Activated CD4-positive, alpha-beta memory T cell treated with anti-CD3 and anti-CD28 coated beads for 36 hours (primary cell): ENCODE measurements at regions not wholly inside any gene's neighbourhood (a gene's known extent, or its start where the extent isn't known, plus 50 kb on each side); places are given as distances from the start of the nearest gene placed in this dataset.
"Not testable (repeated sequence)": the region's sequence is repeated elsewhere in the genome, so short reads cannot be mapped to it uniquely, and the experiment has no call there.

Experiments used
- CTCF ChIA-PET: fragments of 350-600 bp; sonication (Branson Sonifier 250); formaldehyde crosslinking; loops from one replicate; lab custom pipeline; 2021; ENCODE audit warnings: antibody characterized with exemption, inconsistent platforms; lab: Charles Lee
- POLR2A ChIA-PET: fragments of 350-600 bp; sonication (Branson Sonifier 250); formaldehyde crosslinking; loops from one replicate; lab custom pipeline; 2021; ENCODE audit warnings: antibody characterized with exemption; lab: Charles Lee
- DNase-seq: peaks from one replicate; pipeline ENCODE4 v3.0.0-alpha.2; 2020
- H3K27ac Mint-ChIP-seq: one replicate; pipeline ENCODE4 v1.8.0; 2021; ENCODE audit warnings: mixed read lengths
- H3K27me3 Mint-ChIP-seq: one replicate; pipeline ENCODE4 v1.8.0; 2021; ENCODE audit warnings: mixed read lengths
- H3K36me3 Mint-ChIP-seq: one replicate; pipeline ENCODE4 v1.8.0; 2021; ENCODE audit warnings: mixed read lengths
- H3K4me1 Mint-ChIP-seq: one replicate; pipeline ENCODE4 v1.8.0; 2021; ENCODE audit warnings: low read depth, mixed read lengths
- H3K4me3 Mint-ChIP-seq: one replicate; pipeline ENCODE4 v1.8.0; 2021; ENCODE audit warnings: mild to moderate bottlenecking, mixed read lengths
- H3K9me3 Mint-ChIP-seq: one replicate; pipeline ENCODE4 v1.8.0; 2021; ENCODE audit warnings: mixed read lengths
- intact Hi-C: fragments of 100-400 bp; cut with micrococcal nuclease; formaldehyde crosslinking; loops from one replicate; pipeline ENCODE4 v1.15.1; 2023

DNA sequence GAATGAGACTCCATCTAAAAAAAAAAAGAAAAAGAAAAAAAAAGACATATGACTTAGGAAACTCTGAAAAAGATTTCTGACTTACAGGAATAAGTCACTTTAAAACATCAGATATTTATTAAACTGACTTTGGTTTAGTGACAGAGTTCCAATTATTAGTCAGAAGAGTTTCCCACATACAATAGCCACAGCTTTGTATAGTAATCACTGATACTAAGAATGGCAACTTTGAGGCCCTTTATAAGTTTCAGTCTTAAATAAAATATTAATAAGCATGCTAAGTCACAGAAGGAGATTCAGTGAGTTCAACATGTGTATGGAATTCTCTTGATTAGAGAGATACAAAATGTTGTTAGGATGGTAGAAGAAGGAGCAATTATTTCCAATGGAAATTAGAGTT, 652.3 kb upstream of the AMOT start:
- CTCF ChIA-PET = no interaction called here
- intact Hi-C loops = no loop called here

DNA sequence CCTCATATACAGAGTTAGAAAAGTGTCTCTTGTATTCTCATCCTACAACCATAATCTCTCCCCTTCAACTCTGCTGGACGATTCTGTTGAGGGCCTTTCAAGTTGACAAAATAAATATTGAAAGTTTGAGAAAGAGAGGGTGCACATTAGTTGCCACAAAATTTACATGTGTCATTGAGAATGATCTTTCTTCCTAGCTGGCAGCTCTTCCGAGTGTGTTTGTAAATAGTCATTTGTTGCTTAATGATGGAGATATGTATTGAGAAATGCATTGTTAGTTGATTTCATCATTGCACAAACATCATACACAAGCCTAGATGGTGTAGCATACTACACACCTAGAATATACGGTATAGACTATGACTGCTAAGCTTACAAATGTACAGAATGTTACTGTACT, 632.8 kb upstream of the AMOT start:
- H3K27me3 Mint-ChIP-seq = no peaks in the 10 kb centered on the region
- no peaks in the 10 kb centered on the region for H3K36me3 Mint-ChIP-seq
- ChIA-PET CTCF (no interaction called here), POLR2A (no interaction called here)
- H3K4me1 Mint-ChIP-seq = no peaks in the 10 kb centered on the region
- H3K9me3 Mint-ChIP-seq = peaks cover 3% of the 10 kb centered on the region
- no peak overlapping the region for H3K4me3 Mint-ChIP-seq
- no peak overlapping the region for H3K27ac Mint-ChIP-seq
- no peak for DNase-seq
- intact Hi-C loops = no loop called here

More for the DNA sequence above, 652.3 kb upstream of the AMOT start:
- H3K27ac Mint-ChIP-seq = no peak overlapping the region
- no peak for DNase-seq
- H3K9me3 Mint-ChIP-seq = peaks cover 11% of the 10 kb centered on the region
- POLR2A ChIA-PET = no interaction called here
- no peaks in the 10 kb centered on the region for H3K27me3 Mint-ChIP-seq
- H3K4me1 Mint-ChIP-seq = no peaks in the 10 kb centered on the region
- H3K4me3 Mint-ChIP-seq = no peak overlapping the region
- no peaks in the 10 kb centered on the region for H3K36me3 Mint-ChIP-seq

DNA sequence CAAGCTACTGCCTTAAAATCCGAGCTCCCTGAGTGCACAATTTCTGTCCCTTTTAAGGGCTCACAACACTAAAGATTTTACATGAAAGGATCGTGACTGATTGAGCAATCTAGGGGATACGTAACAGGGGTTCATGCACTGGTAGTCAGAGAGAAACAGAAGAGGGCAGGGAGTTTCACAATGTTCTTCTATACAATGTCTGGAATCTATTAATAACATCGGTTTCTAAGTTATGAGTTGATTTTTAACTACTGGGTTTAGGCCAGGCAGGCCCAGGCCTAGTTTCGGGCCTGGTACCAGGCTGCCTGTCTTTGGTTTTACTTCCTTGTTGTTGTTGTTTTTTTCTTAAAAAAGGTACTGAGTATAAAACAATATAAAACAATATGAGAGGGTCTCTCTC, 632.4 kb upstream of the AMOT start:
- POLR2A ChIA-PET, H3K9me3 Mint-ChIP-seq, CTCF ChIA-PET, H3K4me3 Mint-ChIP-seq, H3K4me1 Mint-ChIP-seq, H3K27me3 Mint-ChIP-seq, H3K27ac Mint-ChIP-seq, H3K36me3 Mint-ChIP-seq, intact Hi-C loops, DNase-seq: not testable (repeated sequence)

DNA sequence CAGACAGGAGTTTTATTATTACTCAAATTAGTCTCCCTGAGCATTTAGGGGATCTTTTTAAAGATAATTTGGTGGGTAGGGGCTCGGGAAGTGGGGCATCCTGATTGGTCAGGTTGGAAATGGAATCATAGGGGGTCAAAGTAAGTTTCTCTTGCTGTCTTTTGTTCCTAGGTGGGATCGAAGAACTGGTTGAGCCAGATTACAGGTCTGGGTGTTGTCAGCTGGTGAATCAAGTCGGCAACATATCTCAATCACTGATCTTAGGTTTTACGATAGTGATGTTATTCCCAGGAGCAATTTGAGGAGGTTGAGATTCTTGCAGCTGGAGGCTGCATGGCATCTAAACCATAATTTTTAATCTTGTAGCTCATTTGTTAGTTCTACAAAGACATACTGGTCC, 629.5 kb upstream of the AMOT start:
- no peaks in the 10 kb centered on the region for H3K27me3 Mint-ChIP-seq
- H3K27ac Mint-ChIP-seq = no peak overlapping the region
- H3K4me3 Mint-ChIP-seq = no peak overlapping the region
- CTCF ChIA-PET = no interaction called here
- no peak for DNase-seq
- no peaks in the 10 kb centered on the region for H3K4me1 Mint-ChIP-seq
- POLR2A ChIA-PET = no interaction called here
- intact Hi-C loops = no loop called here
- H3K9me3 Mint-ChIP-seq = peaks cover 3% of the 10 kb centered on the region
- H3K36me3 Mint-ChIP-seq = no peaks in the 10 kb centered on the region

DNA sequence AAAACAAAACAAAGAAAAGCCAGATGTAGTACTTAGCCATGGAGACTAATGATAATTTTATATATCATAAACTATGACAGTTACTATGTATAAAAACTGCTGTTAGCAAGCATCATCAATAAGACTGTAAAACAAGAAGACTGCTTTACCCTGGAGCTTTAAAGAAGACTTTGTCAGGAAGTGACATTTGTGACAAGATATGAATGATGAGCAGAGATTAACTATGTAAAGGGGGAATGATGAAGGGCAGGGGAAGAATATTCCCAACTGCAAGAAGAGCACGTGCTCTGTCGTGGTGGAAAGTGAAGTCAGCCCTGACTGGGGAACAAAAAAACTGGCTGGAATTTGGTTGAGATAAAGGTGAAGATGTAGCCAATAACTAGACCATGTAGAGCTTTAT, 617.1 kb upstream of the AMOT start:
- no peak overlapping the region for H3K4me3 Mint-ChIP-seq
- no peak for DNase-seq
- ChIA-PET POLR2A (no interaction called here), CTCF (no interaction called here)
- no peak overlapping the region for H3K27ac Mint-ChIP-seq
- H3K9me3 Mint-ChIP-seq = peaks cover 2% of the 10 kb centered on the region
- no peaks in the 10 kb centered on the region for H3K4me1 Mint-ChIP-seq
- H3K36me3 Mint-ChIP-seq = no peaks in the 10 kb centered on the region
- no peaks in the 10 kb centered on the region for H3K27me3 Mint-ChIP-seq
- intact Hi-C loops = no loop called here

DNA sequence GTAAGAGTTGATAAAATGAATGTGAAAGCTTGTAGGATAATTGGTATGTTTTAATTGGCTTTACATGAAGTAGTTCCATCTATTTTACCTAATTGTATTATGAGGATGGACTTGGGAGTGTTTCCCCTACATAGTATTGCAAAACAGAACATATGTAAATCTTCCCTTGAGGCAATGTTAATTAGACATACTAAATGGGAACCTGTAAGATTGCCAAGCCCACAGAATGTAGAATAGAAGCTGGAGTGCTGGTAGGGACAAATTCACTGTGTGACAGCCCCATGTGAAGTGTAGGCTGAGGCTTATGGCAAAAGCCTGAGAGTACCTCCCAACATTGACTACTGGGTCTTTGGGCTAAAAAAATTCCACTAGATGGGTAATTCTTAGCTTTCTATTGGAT, 615.0 kb upstream of the AMOT start:
- ChIA-PET CTCF (no interaction called here), POLR2A (no interaction called here)
- intact Hi-C loops = no loop called here
- Mint-ChIP-seq H3K4me1 (no peaks in the 10 kb centered on the region), H3K9me3 (peaks cover 2% of the 10 kb centered on the region), H3K27ac (no peak overlapping the region), H3K36me3 (no peaks in the 10 kb centered on the region), H3K27me3 (no peaks in the 10 kb centered on the region), H3K4me3 (no peak overlapping the region)
- DNase-seq = no peak

DNA sequence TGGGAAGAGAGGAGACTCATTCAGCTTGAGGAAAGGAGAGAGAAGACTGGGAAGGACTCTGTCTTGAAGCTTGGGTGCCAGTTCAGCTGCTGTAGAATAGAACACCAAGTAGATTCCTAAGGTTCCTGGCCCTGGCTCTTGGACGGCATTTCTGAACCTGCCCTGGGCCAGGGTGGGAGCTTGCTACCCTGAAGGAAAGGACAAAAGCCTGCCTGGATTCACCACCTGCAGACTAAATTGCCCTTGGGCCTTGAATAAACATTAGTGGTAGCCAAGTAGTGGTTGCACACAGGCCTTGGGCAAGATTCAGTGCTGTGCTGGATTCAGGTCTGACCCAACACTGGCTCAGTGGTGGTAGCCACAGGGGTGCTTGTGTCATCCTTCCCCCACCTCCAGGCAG, 588.4 kb upstream of the AMOT start:
- Mint-ChIP-seq H3K36me3 (no peaks in the 10 kb centered on the region), H3K27ac (no peak overlapping the region), H3K4me3 (no peak overlapping the region), H3K4me1 (no peaks in the 10 kb centered on the region), H3K27me3 (no peaks in the 10 kb centered on the region), H3K9me3 (peaks cover 9% of the 10 kb centered on the region)
- POLR2A ChIA-PET = no interaction called here
- CTCF ChIA-PET = no interaction called here
- intact Hi-C loops = no loop called here
- DNase-seq = no peak

DNA sequence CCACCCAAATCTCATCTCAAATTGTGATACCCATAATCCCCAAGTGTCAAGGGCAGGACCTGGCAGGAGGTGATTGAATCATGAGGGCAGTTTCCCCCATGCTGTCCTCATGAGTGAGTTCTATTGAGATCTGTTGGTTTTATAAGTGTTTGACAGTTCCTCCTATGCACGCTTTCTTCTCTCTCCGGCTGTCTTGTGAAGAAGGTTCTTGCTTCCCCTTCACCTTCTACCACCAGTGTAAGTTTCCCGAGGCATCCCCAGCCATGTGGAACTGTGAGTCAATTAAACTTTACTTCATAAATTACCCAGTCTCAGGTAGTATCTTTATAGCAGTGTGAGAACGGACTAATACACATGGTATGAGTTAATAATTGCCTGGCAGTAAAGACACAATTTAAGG, 581.7 kb upstream of the AMOT start:
- intact Hi-C loops = no loop called here

DNA sequence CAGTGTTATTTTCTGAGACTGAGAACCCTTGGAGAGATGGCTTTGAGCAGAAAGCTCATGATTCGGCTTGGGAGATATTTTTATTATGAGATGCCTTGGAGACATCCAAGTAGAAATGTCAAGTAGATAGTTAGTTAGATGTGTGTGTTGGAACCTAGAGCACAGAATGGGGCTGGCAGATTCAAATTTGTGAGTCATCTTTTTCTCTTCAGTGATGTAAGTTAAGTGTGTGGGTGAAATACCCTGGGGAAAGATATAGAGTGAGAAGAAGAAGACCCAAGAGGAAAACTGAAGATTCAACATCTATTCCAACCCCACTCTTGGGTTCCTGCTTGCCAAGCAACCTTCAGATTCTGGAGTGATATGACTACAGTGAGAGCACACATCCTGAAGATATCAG, 580.8 kb upstream of the AMOT start:
- peaks cover 3% of the 10 kb centered on the region for H3K9me3 Mint-ChIP-seq
- intact Hi-C loops = no loop called here
- POLR2A ChIA-PET = no interaction called here
- H3K4me1 Mint-ChIP-seq = no peaks in the 10 kb centered on the region
- H3K36me3 Mint-ChIP-seq = no peaks in the 10 kb centered on the region
- H3K4me3 Mint-ChIP-seq = no peak overlapping the region
- no peaks in the 10 kb centered on the region for H3K27me3 Mint-ChIP-seq
- CTCF ChIA-PET = no interaction called here
- H3K27ac Mint-ChIP-seq = no peak overlapping the region
- no peak for DNase-seq

More for the DNA sequence above, 581.7 kb upstream of the AMOT start:
- no peak for DNase-seq
- H3K4me3 Mint-ChIP-seq = no peak overlapping the region
- no peaks in the 10 kb centered on the region for H3K36me3 Mint-ChIP-seq
- ChIA-PET CTCF (no interaction called here), POLR2A (no interaction called here)
- H3K27ac Mint-ChIP-seq = no peak overlapping the region
- H3K9me3 Mint-ChIP-seq = peaks cover 3% of the 10 kb centered on the region
- H3K4me1 Mint-ChIP-seq = no peaks in the 10 kb centered on the region
- no peaks in the 10 kb centered on the region for H3K27me3 Mint-ChIP-seq

DNA sequence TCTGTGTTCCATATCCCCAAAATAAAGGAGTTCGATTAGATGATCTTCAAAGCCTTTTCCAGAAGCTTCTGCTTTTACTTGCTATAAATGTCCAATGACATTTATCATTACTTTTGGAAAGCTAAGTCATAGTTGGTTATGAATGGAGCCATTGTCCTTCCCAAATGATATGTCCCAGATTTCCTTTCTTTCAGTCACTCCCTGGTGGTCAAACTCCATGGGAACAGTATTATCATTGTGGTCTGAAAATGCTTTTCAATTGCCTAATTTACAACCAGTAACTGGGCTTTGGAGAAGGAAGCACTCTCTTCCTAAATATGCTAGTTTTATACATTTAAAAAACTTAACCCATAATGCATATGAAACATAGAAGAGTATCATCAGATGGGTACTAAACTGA, 571.5 kb upstream of the AMOT start:
- Mint-ChIP-seq H3K4me3 (no peak overlapping the region), H3K4me1 (no peaks in the 10 kb centered on the region), H3K27me3 (no peaks in the 10 kb centered on the region), H3K9me3 (no peaks in the 10 kb centered on the region), H3K27ac (no peak overlapping the region), H3K36me3 (no peaks in the 10 kb centered on the region)
- intact Hi-C loops = no loop called here
- POLR2A ChIA-PET = no interaction called here
- DNase-seq = no peak
- CTCF ChIA-PET = no interaction called here

DNA sequence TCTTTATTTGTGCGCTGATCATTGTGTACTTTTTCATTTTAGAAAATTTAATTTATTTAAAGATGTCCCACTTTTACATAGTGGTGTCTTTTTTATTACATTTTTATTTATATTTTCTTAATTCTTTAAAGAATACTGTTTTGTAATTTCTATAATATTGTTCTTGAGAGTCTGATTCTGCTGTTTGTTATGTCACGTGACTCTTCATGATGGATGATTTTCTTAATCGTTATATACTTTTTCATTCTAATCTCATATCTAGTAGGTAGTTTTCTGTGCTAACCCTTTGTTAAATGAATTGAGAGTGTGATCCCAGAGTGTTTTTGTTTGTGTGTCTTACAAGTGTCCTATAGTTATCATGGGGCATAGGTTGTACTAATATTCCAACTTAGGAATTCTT, 568.2 kb upstream of the AMOT start:
- ChIA-PET POLR2A (no interaction called here), CTCF (no interaction called here)
- Mint-ChIP-seq H3K27ac (no peak overlapping the region), H3K27me3 (no peaks in the 10 kb centered on the region), H3K36me3 (no peaks in the 10 kb centered on the region), H3K9me3 (no peaks in the 10 kb centered on the region), H3K4me3 (no peak overlapping the region), H3K4me1 (no peaks in the 10 kb centered on the region)
- DNase-seq = no peak
- intact Hi-C loops = no loop called here

DNA sequence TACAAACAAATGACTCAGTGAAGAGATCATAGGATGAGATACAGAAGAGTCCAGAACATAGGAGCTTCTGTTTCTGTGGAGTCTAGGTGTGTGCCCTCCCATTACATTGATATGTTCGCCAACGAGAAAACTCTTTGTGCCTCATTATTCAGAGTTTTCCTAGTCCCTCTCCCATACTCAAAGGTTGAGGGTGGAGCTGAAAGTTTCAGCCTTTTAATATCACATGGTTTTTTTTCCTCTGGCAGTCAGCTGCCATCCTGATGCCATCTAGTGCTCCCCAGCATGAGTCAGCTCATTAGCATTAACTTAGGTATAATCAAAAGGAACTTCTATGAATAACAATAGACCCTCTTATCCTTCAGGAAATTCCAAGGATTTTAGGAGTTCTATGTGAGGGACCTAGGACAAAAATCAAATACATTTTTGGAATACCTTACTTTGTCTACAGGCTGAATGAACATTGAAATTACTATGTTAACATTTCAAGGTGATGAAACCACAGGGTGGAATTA, 559.6 kb upstream of the AMOT start:
- Mint-ChIP-seq H3K9me3 (no peaks in the 10 kb centered on the region), H3K36me3 (no peaks in the 10 kb centered on the region), H3K4me1 (no peaks in the 10 kb centered on the region), H3K27me3 (no peaks in the 10 kb centered on the region), H3K27ac (no peak overlapping the region), H3K4me3 (no peak overlapping the region)
- ChIA-PET POLR2A (no interaction called here), CTCF (no interaction called here)
- no peak for DNase-seq
- intact Hi-C loops = no loop called here

DNA sequence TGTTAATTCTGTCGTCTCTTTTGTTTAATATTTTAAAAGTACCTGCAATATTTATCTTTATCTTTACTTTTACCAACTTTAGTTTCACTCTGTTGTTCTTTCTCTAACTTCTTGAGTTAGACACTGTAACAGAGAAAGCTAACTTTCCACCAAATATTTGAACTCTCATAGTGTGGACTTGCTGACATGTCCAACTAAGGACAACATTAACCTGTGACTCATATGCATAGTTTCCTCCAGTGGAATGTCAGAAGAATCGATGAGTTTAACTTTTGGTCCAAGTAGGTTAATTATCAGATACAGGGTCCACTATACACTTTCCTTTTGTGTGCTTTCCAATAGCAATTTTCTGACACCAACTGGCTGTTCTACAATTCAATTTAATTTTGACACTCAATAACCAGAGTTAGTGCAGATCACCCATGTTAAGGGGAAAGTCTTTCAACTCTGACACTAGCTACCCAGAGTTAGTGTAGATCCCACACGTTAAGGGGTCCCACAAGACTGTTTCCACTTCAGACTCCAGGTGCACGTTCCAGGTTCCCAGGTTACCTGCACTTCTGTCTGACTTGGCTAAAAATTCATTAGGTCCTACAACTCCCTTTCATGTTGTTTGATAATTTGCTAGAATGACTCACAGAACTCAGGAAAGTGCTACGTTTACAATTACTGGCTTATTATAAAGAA, 559.0 kb upstream of the AMOT start:
- CTCF ChIA-PET = no interaction called here

More for the DNA sequence above, 559.0 kb upstream of the AMOT start:
- Mint-ChIP-seq H3K4me1 (no peaks in the 10 kb centered on the region), H3K36me3 (no peaks in the 10 kb centered on the region), H3K4me3 (no peak overlapping the region), H3K27ac (no peak overlapping the region), H3K27me3 (no peaks in the 10 kb centered on the region), H3K9me3 (no peaks in the 10 kb centered on the region)
- POLR2A ChIA-PET = no interaction called here
- no peak for DNase-seq
- intact Hi-C loops = no loop called here
